ENCODE measurements at regions not wholly inside any gene's neighbourhood (a gene's known extent, or its start where the extent isn't known, plus 50 kb on each side); places are given as distances from the start of the nearest gene placed in this dataset.

GRCh38 chr11:95378111-95378510, 147.1 kb upstream of the SESN3 start:
- TF ChIP-seq CTCF (IDR thresholded peaks at IDR 0.05) = no peak
- TF ChIP-seq POLR2AphosphoS5 (IDR thresholded peaks at IDR 0.05) = no peak
- TF ChIP-seq EP300 (IDR thresholded peaks at IDR 0.05) = no peak
